ENCODE measurements at regions not wholly inside any gene's neighbourhood (a gene's known extent, or its start where the extent isn't known, plus 50 kb on each side); places are given as distances from the start of the nearest gene placed in this dataset.
"Not testable (repeated sequence)": the region's sequence is repeated elsewhere in the genome, so short reads cannot be mapped to it uniquely, and the experiment has no call there.

DNA sequence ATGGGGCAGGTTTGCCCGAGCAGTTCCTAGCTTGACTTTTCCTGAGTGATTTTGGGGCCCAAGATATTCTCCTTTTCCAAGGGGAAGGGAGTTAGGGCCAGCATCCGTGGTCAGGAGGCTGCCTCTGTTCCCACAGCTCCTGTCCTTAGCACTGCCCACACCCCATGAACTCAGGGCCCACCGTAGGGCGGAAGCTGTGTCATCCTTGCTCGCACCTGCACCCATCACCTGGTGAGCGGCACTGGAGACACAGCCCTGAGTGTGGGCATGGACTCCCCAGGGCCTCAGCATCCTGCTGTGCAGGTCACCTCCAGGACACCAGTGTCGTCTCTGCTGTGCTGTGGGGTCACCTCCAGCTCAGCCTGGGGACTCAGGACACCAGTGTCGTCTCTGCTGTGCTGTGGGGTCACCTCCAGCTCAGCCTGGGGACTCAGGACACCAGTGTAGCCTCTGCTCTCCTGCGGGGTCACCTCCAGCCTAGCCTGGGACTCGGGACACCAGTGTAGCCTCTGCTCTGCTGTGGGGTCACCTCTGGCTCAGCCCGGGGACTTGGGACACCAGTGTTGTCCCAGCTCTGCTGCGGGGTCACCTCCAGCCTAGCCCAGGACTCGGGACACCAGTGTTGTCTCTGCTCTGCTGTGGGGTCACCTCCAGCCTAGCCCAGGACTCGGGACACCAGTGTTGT, 322.9 kb downstream of the ADGRD1 start:
- H3K4me1 ChIP-seq = no peaks in the 10 kb centered on the region
- WGBS, 2 donors = 82 to 84% methylated on average over 13 of the region's 14 CpGs

DNA sequence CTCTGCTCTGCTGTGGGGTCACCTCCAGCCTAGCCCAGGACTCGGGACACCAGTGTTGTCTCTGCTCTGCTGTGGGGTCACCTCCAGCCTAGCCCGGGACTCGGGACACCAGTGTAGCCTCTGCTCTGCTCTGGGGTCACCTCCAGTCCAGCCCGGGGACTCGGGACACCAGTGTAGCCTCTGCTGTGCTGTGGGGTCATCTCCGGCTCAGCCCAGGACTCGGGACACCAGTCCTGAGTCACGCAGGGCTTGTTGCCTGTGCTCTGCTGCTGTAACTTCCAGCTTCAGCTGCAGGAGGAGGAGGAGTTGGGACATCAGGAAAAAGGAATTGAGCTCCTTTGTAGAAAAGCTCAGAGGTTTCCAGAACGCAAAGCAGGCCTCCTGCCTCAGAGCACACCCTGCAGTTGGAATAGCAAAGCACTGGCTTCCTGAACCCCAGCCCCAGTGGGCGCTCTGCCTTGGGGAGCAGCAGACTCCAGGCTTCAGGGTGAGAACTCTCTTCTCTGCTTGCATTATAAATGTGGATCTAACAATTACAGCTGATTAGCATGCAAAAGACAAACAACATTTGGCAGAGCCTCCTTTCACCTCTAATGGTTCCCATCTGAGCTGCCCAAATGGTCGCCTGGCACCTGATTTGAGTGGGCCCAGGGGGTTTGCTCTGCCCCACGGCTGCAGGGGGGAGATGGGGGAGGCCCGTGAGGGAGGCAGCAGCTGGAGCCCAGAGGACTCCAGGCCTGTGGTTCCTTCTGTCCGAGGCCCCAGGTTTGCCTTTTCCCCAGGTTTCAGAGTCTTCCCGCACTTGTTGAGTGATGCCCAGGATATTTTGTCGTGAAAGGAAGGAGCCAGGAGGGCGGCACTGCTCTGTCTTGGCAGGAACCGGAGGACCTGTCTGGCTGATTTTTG, 323.7 kb downstream of the ADGRD1 start:
- intact Hi-C loops (cut with DNase I) = loop anchor here in 1 of 10 donors (10.0 kb wide), 1 partner anchor 127 kb away; no protein-coding TSS in a partner anchor
- not testable (repeated sequence) for H3K4me1 ChIP-seq

More for the DNA sequence above, 322.9 kb downstream of the ADGRD1 start:
- intact Hi-C loops (cut with DNase I) = loop anchor here in 1 of 10 donors (10.0 kb wide), 1 partner anchor 128 kb away; no protein-coding TSS in a partner anchor
- H3K4me3 ChIP-seq = no peak overlapping the region
- TF ChIP-seq, protein P1, sequence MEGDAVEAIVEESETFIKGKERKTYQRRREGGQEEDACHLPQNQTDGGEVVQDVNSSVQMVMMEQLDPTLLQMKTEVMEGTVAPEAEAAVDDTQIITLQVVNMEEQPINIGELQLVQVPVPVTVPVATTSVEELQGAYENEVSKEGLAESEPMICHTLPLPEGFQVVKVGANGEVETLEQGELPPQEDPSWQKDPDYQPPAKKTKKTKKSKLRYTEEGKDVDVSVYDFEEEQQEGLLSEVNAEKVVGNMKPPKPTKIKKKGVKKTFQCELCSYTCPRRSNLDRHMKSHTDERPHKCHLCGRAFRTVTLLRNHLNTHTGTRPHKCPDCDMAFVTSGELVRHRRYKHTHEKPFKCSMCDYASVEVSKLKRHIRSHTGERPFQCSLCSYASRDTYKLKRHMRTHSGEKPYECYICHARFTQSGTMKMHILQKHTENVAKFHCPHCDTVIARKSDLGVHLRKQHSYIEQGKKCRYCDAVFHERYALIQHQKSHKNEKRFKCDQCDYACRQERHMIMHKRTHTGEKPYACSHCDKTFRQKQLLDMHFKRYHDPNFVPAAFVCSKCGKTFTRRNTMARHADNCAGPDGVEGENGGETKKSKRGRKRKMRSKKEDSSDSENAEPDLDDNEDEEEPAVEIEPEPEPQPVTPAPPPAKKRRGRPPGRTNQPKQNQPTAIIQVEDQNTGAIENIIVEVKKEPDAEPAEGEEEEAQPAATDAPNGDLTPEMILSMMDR (IDR thresholded peaks at IDR 0.05) = no peak
- H3K27me3 ChIP-seq = peaks cover 0 to 22% (median 10%) of the 10 kb centered on the region in 7 donors
- no peaks in the 10 kb centered on the region for H3K9me3 ChIP-seq
- ATAC-seq = no peak
- DNase-seq = no peak
- H3K27ac ChIP-seq = no peak overlapping the region
- H3K36me3 ChIP-seq = no peaks in the 10 kb centered on the region

DNA sequence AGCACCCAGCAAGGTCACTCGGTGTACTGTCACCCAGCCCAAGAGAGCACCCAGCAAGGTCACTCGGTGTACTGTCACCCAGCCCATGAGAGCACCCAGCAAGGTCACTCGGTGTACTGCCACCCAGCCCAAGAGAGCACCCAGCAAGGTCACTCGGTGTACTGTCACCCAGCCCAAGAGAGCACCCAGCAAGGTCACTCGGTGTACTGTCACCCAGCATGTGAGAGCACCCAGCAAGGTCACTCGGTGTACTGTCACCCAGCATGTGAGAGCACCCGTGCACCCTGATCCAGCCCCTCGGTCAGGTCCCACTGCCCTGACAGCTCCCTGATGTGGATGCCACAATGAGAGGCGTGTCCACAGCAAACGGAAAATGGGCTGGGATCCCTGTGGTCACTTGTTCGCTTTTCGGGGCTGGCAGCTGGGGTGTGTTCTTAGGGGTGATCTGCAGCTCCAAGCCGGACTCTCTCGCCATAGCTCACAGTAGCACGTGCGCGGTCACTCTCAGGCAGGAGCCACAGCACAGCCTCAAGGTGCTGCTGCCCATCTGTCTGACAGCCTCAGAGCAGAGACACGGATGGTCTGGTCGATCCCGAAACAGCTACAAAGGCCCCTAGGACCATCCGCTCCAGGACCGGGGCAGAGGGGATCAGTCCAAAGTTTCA, 324.9 kb downstream of the ADGRD1 start:
- not testable (repeated sequence) for H3K4me3 ChIP-seq, H3K27ac ChIP-seq, ATAC-seq, H3K4me1 ChIP-seq, H3K36me3 ChIP-seq, DNase-seq, H3K9me3 ChIP-seq
- 84 to 85% methylated on average over 20 to 21 of the region's 22 CpGs for WGBS, 2 donors
- intact Hi-C loops (cut with DNase I) = loop anchor here in 1 of 10 donors (10.0 kb wide), 1 partner anchor 126 kb away; no protein-coding TSS in a partner anchor
- peaks cover 0 to 22% (median 10%) of the 10 kb centered on the region in 7 donors for H3K27me3 ChIP-seq

More for the DNA sequence above, 323.7 kb downstream of the ADGRD1 start:
- H3K4me3 ChIP-seq, H3K9me3 ChIP-seq, ATAC-seq, H3K27ac ChIP-seq, DNase-seq, H3K36me3 ChIP-seq: not testable (repeated sequence)
- peaks cover 0 to 22% (median 10%) of the 10 kb centered on the region in 7 donors for H3K27me3 ChIP-seq
- WGBS, 2 donors = 59 to 68% methylated on average over 16 of the region's 18 CpGs

DNA sequence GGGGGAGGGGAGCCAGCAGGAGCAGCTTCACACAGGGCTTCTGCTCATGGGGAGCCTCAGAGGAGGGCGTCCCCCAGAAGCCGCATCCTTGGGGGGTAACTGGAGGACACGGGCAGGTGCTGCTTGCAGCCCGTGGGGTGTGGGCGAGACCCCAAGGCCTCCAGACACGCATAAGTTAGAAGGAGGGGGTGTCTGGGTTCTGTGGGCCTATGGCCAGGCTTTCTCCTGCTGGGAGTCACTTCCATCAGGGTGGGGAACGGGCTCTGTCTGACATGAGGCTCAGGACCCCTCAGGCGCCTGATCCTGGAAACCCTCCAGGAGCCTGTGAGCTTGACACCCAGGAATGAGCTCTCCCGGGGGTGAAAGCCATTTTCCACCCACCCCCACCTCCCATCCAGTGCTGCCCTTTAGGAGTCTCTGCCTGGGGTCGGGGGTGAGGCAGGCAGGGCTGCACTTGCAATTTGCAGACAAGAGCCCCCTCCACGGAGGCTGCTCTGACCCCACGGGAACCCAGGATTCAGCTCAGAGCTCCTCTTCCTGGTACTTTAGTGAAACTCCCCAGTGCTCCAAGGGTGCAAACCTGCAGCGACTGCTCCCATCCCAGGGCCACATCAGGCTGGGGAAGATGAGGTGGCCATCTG, 325.7 kb downstream of the ADGRD1 start:
- Histone ChIP-seq H3K27me3 (peaks cover 0 to 22% (median 10%) of the 10 kb centered on the region in 7 donors), H3K36me3 (no peaks in the 10 kb centered on the region), H3K4me1 (no peaks in the 10 kb centered on the region), H3K27ac (no peak overlapping the region), H3K9me3 (no peaks in the 10 kb centered on the region), H3K4me3 (no peak overlapping the region)
- TF ChIP-seq, protein P1 (IDR thresholded peaks at IDR 0.05) = no peak
- WGBS, 2 donors = 54 to 66% methylated on average over 13 of the region's 13 CpGs
- ATAC-seq (no peak), DNase-seq (no peak)
- intact Hi-C loops (cut with DNase I) = loop anchor here in 1 of 10 donors (10.0 kb wide), 1 partner anchor 125 kb away; no protein-coding TSS in a partner anchor
